Epithelial cell of prostate (primary cell): ENCODE measurements at regions not wholly inside any gene's neighbourhood (a gene's known extent, or its start where the extent isn't known, plus 50 kb on each side); places are given as distances from the start of the nearest gene placed in this dataset.

Experiments used
- DNase-seq: peaks from one replicate; pipeline ENCODE4 v3.0.0-alpha.2; 2011; ENCODE audit warnings: low read depth, low spot score
- H3K27ac ChIP-seq: fragments of 450-650 bp; 2 replicates; pipeline ENCODE4 v1.5.1; 2017; ENCODE audit warnings: mild to moderate bottlenecking

DNA sequence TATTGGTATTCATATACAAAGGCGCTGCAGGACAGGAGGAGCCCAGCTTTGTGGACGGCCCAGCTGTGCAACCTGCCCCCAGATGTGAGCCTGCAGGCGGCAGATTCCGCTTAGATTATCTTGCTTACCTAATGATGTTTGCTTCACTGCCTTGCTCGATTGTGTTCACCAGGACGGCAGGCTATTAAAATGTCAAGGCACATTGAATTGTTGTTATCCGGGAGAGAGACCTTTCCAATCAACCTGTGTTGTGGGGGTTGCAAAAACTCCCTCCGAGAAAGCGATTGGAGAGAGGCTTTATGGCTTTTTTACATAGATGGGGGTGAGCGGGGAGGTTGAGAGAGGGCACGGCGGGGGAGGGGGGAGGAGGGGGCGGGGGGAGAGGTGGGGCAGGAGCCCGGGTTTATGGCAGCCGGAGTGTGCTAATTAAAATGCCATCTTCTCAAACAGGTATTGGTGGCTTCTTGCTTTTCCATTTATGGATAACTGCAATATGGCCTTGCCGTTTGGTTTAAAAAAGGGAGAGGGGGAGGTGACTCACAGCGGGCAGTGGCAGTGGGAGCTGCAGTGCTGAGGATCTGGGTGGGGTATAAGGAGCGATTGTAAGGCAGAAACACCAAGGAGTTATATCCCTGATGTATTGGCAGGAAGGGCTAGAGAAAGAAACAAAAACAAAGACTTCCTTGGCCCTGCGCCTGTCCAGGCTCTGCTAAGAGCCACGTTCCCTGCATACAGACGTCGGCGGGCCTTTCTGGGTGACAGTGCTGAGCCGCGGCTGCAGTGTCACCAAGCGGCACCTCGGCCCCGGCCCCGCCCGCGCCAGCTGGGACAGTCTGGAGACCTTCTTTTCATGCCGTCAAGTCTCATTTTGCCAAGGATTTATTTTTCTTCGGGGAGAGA is 97.2 kb downstream of the INSIG2 start:
- DNase-seq: no peak
- peak overlapping the region; percentile 58 for H3K27ac ChIP-seq

GRCh38 chr2:118183381-118183780 is 95.1 kb downstream of the INSIG2 start:
- no peak for DNase-seq
- no peak overlapping the region for H3K27ac ChIP-seq

DNA sequence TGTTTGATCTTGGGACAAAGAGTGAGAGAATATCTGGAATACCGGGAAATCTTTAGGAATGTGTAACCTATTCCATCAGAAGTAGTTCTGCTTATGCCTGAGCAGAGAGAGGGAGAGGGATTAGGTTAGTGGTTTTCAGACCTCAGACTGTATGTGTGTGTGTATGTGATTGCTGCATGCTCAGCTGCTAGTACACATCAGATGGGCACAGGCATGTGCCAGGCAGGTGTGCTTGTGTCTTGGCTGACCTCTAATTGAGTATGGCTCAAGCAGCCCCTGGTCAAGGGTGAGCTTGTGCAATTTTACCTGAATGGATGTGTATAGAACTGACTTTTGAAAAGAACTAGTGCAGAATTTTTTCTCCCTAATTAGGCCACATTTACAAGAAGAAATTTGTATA is 91.2 kb downstream of the INSIG2 start:
- no peak for DNase-seq
- H3K27ac ChIP-seq: no peak overlapping the region

DNA sequence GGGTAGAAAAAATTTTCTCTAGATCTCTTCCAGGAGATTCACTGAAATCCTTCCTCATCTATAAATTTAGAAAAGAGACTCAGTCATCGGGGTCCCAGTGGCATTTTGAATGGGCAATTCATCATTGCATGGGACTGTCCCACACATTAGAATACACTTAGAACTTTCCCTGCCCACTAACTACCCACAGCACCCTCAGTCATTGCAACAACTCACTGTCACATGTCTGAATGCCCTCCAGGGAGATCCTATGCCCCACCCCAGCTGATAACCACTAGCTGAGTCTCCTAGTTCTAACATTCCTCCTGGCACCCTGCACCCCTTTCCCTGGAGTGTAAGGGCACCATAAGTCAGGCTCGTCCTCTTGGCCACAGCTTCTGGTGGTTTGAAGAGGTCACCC is 89.6 kb downstream of the INSIG2 start:
- DNase-seq: no peak
- no peak overlapping the region for H3K27ac ChIP-seq

- H3K27ac ChIP-seq: no peak overlapping the region
- DNase-seq: no peak
Observed at GRCh38 chr2:118177318-118177717, 89.0 kb downstream of the INSIG2 start.

GRCh38 chr2:118176601-118177000 is 88.3 kb downstream of the INSIG2 start:
- no peak for DNase-seq

DNA sequence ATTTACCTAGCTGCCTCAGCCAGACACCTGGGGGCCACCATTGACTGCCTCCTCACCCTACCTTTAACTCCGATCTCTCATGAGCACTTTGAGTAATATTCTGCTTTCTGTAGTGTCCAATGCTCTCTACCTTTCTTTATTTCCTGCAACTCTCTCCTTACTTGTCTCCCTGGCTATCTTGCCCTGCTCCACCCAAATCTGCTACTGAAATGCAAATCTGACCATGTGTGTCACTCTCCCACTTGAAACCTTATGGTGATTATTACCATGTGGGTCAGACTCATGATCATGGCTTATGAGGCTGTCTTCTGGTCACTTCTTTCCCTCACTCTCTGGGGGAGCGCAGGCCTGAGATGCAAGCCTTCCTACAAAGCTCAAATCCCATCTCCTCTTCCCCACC is 83.3 kb downstream of the INSIG2 start:
- no peak for DNase-seq
- no peak overlapping the region for H3K27ac ChIP-seq

More at GRCh38 chr2:118176601-118177000, 88.3 kb downstream of the INSIG2 start:
- no peak overlapping the region for H3K27ac ChIP-seq

DNA sequence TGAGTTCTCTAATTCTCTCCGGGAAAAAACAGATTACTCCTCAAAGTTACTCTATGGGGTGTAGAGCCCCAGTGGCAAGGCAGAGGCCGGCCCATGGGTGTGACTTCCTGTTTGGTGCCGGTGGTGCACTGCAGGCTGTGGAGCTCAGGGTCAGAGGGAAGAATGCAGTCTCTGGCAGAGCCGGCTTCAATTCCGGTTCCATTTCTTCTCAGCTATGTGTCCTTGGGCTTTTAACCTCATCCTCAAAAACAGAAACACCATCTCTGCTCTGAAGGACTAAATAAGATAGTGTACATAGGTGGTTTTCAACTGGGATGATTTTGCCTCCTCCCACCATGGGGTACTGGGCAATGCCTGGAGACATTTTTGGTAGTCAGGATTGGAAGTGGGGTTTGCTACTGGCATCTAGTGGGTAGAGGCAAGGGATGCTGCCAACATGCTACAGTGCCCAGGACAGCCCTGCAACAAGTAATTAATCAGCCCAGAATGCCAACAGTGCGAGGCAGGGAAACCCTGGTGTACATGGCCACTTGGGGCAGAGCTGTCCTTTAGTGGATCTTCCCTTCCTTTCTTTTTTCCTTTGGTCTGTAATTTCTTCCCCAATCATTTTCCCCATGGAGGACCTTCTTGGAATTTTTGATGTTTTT is 81.2 kb downstream of the INSIG2 start:
- no peak for DNase-seq
- peak overlapping the region; percentile 48 for H3K27ac ChIP-seq

DNA sequence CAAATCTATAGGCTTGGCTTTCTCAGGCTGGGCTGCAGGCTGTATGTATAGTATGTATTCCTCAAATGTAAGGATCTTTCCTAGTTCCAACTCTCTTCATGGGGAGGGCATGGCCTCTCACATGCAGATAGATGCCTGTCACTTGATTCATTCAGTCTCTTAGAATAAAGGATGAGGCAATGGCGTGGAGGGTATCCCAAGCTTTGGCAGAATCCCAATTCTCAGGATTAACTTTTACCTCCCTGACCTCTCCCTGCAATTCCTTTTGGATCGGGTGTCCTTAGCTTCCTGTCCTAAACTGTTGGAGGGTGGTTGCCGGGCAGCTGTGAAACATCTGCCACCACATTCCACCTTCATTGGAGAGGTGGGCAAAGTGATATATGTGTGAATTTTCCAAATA is 80.3 kb downstream of the INSIG2 start:
- H3K27ac ChIP-seq: peak overlapping the region; percentile 48
- no peak for DNase-seq

GRCh38 chr2:118167026-118167425 is 78.8 kb downstream of the INSIG2 start:
- no peak for DNase-seq
- H3K27ac ChIP-seq: no peak overlapping the region

DNA sequence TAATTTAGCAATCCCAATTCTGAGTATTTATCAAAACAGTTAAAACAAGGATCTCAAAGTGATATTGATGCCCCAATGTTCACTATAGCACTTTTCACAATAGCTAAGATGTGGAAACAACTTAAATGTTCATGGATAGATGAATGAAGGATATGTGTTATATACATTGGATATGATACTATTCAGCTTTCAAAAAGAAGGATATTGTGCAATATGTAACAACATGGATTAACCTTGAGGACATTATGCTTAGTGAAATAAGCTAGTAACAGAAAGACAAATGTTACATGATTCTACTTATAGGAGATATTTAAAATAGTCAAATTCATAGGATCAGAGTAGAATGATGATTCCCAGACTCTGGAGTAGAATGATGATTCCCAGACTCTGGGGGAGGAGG is 78.0 kb downstream of the INSIG2 start:
- H3K27ac ChIP-seq: no peak overlapping the region
- DNase-seq: no peak

GRCh38 chr2:118165595-118165994 is 77.3 kb downstream of the INSIG2 start:
- H3K27ac ChIP-seq: no peak overlapping the region
- no peak for DNase-seq
